ENCODE measurements at regions not wholly inside any gene's neighbourhood (a gene's known extent, or its start where the extent isn't known, plus 50 kb on each side); places are given as distances from the start of the nearest gene placed in this dataset.

DNA sequence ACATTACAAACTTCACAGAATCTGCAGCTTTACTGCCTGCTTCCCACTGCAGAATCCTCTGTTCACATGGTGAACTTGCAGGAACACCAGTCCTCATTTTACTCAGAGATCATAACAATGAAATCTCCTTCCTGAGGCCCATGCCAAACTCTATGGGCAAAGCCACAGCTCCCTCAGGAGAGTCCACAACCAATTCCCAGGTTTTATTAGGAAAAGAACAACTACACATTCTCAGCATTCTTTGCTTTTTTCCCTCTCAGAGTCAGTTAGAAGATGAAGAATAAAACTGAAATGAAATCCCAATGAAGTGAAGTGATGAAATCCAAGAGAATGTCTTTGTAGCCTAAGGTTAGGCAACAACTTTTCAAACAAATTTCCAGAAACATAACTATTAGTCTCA, 233.7 kb downstream of the DSEL start:
- no peak for DNase-seq

DNA sequence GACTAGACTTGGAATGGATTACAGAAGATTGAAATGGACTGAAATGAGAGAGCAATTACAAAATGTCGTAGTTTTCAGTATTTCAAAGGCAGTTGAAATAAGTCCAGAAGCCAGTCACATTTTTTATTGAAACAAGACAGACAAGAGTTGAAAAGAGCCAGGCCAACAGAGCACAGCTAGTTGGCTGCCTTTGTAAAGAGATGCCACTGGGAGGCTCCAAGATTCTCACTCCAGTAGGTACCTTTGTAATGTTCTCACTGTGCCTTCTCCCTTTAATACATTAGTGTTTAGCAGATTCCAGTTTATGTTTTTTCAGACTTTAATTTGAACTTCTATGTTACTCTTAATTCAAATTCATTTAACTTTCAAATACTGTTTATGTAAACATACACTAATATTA, 234.8 kb downstream of the DSEL start:
- no peak for DNase-seq

DNA sequence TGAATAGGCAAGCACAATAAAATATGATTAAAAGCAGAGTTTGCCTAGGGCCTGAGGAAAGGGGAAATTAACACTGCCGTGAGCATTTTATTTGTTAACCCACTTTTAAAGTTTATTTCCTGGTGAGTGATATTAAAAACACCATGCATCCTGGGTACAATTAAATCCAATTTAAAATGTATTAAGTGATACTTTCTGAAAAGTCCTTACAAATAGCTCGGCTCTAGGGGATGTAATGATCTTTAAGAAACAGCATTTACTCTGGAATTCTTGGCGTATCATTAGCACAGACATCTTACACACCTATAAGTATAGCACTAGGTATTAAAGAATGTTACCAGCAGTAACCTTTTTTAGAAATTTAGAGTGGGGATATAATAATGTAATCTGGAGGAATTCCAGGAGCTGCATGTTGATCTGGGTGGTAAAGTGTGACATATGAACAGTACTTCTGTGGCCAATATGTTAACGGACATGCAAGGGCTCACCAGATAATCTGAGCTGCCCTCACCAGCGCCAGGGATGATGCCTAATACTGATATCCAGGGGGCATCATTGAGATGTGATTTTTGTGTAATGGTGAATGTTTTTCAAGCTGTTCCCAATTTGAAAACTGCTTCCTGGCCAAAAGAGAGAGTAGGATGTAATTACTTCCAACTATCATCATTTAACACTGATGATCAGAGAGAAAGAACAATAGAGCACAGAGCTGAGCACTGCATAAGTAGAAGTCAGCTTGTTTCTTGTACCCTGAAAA, 235.9 kb downstream of the DSEL start:
- DNase-seq, result no peak

DNA sequence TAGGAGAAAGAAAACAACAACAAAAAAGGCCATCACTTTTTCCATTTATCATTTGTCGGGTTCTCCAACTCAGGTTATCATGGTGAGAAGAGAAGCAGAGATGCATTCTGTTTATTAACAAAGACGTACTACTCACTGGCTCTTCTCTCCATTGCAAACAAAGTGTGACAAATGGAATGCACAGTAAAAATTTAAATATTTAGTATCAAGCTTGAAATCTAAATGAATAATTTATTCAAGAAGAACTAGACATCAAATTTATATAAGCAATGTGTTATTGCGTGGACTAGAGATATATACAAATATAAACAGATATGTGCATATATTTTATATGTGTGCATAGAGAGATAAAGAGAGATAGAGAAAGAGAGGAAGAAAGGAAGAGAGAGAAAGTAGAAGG, 236.5 kb downstream of the DSEL start:
- no peak for DNase-seq

DNA sequence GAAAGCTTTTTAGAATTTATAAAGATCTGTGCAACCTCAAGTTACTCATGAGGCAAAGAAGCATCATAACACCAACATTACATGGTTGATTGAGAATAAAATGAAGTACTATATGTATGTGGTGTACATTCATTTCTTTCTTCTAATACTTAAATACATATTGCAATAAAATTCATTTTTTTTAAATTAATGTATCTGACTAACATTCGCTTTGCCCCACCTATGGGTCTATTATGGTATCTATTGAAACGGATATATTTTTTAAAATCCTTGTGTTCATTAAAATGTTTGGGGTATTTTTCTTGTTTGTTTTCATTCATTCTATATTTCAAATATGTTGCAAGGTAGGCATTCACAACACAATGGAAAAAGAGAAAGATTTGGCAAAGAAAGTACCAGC, 237.5 kb downstream of the DSEL start:
- DNase-seq, result no peak

DNA sequence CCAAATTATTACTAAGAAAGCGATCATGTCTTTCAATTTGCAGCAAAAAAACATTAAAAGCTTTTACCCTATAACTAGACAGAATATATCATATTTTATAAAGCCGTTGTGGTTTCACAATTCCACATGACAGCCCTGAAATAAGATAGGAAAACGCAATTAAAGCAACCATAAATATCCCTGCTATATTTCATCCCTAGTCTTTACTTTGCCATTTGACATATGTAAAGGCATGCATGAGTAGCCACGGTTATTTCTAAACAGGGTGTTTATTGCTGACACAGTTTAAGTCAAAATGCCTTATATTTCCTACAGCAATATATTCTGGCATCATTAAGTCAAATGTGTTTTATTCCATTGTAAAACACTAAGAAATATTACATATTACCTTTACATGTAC, 239.9 kb downstream of the DSEL start:
- no peak for DNase-seq

DNA sequence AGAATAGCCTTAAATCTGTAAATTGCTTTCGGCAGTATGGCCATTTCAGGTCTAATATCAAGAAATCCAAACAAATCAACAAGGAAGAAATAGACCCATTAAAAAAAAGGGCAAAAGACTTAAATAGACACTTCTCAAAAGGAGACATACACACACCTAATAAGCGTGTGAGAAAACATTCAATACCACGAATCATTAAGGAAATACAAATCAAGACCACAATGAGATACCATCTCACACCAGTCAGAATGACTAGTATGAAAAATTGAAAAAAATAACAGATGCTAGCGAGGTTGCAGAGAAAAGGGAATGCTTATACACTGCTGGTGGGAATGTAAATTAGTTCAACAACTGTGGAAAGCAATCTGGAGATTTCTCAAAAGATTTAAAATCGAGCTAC, 243.2 kb downstream of the DSEL start:
- no peak for DNase-seq

DNA sequence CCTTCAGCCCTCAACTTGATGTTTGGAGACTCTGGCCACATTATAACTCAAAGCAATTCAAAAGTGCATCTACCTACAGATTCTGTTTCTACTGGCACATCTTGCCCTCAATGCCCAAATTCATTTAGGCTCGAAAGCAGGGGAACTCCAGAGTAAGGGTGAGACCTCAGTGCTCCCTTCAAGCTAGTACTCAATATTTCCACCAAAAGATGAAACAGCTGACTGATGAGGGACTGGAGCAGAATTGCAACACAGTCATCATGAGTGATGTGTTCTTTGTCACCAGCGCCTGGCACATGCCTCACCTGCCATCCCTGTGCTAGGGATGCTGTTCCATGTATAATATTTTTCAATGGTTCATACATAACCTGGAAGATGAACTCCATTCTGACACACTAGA, 247.3 kb downstream of the DSEL start:
- no peak for DNase-seq

DNA sequence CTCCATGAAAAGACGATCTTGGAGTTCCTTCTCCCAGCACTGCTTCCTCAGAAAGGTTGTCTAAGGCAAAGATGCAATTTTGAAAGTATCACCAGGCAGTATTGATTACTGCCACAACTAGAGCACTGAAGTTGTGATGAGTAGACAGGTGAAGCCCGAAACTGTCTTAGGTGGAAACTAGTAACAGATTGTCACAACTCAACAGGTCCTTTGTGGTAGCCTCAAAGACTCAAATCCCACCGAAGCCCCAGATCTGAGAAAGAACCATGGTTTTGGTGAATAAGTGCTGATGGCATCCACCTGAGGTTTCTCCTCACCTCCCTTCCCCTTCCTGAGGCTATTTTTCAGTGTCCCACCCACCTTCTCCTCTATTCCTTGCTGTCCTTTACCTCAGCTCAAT, 248.0 kb downstream of the DSEL start:
- DNase-seq, result no peak

DNA sequence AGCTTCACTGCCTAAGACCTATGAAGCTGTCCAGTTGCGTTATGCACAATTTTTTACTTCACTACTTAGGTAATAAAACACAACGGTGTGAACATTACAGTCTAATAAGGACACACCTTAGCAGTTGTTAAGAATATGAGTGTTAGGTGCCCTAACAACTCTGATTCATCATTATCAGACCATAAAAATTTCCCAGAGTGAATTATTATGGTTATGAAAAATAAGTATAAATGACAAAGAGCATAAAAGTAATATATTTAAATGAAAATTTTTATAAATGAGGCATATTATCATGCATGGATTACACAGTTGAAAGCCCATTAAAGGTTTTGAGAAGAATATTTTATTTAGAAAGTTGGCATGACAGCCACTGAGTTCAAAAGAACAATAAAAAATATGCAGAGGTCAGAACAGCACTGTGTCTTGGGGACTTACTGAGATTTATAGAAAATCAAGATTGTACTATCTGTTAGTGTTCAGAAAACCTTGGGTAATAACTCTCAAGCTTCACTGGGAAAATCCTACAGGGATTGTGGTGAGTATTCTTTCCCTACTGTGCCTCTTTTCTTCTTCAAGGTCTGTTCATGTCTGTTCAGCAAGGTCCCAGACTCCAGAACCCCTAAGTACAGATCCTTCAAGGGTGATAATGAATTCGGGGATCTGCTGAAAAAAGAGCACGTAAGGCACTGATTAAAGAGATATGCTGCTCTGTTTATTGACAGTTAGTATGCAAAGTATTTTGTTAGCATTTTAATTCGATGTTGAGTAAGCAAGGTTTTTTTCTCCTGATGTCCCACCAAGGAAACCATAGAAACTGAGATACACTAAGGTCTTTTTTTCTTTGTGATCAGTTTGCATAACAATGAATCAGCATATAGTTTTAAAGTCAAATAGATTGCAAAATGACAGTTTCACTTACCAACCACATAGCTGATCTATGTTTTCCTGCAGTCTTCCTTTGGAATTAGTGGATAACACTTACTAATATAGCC, 250.0 kb downstream of the DSEL start:
- no peak for DNase-seq

DNA sequence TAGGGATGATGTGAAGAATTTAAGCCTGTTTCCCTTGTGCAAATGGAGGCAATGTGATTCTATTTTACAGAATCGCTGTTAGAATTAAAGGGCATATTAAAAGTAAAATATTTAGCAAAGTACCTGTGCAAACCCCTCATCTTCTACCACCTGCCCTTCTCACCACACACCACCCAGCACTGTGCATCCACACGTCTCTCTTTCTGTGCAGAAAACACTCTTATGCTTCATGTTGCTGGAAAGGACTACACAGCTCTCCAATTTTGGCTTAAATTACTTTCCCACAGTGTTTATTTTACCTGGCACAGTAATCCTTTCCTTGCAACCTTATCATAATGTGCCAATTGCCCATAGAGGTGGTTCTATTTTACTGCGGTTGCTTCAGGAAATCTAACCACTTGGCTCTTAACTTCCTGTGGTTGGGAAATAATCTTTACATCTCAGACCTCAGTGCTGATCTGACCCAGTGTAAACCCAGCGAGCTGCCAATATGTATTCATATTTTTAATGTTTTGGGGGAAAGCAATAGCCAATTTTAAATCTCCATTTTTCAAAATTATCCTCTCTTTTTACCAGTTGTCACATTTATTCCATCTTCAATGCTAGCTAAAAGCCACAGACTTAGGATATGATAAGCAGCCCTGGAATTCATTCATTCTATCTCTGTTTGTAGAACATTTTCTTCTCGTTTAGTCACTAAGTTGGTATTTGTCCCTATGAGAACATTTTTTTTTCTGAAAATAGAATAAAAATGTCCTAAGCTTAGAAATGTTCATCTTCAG, 250.9 kb downstream of the DSEL start:
- no peak for DNase-seq

DNA sequence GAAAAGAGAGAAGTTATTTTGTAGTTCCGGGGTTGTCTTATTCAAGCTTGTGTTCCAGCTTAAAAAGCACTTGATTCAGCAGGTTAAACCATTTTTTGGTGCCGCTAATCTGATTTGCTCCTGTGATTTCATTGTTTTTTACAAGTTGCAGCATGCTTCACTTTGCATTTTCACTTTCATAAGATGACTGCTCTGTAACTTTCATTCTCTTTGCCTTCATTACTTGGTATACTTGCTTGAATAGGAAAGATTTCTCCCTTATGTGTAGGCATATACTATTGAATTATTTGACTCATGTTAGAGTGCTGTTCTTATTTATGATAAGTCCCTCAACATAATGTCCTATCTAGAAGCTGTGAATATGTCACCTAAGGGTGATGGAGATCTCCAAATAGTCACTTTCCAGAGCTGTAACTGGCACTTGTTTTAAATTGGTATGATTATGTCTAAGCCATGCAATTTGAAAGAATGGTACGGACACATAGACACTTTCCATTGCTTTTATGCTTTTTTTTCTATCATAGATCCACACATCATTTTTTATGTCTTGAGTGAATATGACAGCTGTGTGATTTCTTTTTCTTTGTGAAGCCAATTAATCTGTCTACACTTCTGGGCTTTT, 254.5 kb downstream of the DSEL start:
- no peak for DNase-seq

DNA sequence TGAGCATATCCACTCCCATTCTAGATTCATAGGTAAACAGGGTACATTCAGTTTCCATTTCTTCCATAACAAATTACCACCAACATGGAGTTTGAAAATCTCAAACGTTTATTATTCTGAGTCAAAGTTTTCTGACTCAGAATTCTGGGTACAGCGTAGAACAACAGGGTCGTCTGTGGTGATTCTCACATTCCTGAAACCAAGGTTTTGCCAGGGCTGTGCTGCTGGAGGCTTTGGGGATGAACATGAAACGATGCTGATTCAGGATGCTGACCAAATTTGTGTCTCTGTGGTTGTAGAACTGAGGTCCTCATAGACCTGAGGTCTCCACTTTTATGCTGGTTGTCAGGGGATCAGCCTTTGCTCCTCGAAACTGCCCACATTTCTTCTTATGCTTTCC, 255.7 kb downstream of the DSEL start:
- no peak for DNase-seq

DNA sequence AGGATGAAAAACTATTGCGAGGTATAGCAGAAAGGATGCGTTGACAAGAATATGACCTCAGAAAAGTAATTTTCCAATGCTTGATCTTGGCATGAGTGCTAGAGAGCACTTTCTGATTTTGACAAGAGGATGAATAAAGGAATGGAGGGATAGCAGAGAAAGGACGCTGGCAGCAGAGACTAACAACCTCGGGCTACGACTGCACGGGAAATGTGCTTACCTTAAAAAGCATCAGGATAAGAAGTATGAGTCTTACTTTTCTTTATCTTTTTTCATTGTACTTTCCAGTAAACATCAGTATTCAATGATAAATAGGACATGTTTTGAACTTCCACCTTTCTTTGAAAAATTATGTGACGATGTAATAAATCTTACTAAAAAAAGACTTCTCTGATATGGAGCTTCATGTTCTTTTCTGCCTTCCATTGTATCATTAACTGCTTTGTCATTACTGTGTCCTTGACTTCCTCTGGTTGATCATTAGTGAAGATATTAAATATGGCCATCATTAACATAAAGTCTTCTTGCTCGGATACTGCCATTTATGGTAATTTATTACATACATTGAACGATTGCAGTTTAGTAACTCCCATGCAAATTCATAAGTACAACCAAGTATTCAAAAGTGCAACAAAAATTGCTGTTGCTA, 265.6 kb downstream of the DSEL start:
- no peak for DNase-seq

DNA sequence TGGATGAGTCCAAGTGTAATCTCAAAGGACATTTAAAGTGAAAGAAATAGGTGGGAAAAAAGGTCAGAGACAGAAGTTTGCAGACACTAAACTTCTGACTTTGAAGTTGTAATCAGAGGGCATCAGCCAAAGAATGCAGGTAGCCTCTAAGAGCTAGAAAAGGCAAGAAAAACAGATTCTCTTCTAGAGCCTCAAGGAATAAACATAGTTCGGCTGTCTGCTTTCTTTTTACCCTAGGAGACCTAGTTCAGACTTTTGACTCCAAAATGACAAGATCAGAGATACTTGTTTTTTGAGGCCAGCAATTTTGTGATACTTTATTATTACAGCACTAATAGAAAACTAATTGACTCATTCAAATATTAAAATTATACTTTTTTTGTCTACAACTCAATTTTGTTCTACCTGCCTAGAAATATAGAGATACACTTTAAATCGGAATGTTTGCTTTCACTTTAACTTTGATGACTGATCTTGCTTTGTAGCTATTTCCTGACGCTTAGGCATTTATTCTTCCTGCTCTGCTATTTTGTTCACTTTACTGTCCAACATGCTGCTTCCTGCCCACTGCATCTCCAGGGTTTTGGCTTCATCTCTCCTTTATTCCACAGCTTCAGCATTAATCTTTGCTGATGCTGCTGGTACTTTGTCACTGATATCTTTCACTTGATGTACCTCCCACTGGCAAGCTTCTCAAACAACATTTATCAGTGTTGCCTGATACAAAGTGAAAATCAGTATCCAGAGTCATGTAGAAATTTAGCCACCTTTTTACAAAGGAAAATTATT, 272.5 kb downstream of the DSEL start:
- DNase-seq, result no peak

DNA sequence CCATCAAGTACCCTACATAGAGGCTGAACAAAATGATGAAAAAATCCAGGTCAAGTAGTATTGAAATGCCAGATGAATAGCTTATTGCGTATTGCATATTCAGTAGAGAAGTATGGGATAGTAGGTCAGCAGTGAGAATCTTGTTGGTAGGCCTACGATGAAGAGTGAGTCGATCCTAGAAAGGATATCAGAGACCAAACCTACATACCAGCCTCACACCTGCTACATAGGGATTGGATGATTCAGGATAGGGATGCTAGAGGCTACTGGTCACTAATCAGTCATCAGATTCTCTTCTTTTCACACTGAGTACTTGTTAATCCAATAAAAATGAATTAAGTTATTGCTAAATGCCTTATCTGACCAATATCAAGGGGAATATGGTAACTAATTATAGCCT, 274.5 kb downstream of the DSEL start:
- no peak for DNase-seq

DNA sequence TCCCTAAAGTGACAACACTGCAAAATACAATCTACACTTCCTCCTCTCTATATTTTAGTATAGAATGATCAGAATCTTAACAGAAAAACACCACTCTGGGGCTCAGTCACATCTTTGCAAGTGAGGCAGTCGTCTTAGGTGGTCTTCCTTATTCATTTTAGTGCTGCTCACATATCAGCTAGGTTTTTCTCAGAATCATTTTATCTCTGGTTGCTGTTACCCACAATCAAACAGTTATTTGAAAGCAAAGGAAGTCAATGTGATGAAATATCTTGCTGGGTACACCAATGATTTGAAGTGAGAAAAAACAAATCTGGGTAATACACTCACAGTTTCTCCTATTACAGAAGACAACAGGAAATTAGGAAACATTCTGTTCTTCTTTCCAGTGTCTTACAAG, 275.2 kb downstream of the DSEL start:
- DNase-seq, result no peak

DNA sequence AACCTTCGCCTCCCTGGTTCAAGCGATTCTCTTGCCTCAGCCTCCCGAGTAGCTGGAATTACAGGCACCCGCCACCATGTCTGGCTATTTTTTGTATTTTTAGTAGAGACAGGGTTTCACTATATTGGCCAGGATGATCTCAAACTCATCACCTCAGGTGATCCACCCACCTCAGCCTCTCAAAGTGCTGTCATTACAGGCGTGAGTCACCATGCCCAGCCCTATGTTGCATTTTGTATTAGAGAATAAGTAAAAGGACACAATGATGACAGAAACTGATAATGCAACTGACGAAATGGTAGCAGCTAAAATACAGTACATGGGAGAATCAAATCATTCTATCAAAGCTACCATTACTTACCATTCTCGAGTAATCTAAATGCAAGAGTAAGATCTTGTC, 276.7 kb downstream of the DSEL start:
- no peak for DNase-seq

DNA sequence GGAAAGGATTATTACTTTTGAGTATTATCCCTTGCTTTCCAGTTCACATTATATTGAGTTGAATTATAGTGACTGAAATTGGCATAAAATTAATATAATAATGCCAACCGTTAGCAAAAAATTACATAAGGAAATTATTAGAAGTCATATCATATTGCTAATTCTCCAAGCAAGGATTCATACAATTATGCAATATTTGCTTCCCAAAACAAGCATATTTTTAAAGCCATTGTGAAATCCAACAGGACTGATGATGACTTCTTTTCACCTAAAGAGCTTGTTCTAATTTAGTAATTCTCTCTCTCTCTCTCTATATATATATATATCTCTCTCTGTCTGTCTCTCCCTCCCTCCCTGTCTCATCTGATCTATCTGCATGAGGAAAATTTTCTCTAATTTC, 283.5 kb downstream of the DSEL start:
- DNase-seq, result no peak

DNA sequence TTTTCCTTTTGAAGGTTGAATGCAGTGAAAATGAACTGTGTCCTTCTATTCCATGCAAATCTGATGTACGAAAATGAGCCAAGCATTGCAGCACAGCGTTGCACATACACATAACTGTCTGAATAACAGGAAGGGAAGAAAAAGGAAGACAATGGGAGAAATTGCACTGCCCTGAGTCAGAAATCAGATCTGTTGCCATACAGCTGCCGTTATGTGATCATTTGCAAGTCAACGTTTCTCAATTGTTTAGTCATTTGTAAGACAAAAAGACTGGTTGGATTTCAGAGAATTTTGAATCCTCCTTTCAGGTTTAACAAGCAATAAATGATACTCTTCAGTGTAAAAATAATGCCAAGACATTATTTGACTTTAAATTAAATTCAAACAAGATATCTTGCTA, 284.1 kb downstream of the DSEL start:
- no peak for DNase-seq

DNA sequence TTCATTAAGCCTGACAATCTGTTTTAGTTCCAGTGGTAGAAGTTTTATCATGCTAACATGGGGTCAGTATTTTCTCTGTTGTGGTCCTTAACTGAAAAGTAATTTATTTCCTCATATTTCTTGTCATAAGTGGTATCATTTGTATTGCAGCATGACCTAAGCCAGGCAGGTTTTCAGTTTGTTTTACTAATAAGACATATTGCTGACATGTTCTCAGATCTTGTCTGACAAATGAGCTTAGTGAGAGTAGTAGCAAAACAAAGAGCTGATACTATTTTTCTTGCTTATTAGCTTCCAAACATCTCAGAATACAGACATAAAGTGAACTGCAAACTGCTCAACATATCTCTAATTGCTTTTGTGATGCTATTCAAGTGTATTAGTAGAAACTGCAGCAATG, 293.6 kb downstream of the DSEL start:
- DNase-seq, result no peak

DNA sequence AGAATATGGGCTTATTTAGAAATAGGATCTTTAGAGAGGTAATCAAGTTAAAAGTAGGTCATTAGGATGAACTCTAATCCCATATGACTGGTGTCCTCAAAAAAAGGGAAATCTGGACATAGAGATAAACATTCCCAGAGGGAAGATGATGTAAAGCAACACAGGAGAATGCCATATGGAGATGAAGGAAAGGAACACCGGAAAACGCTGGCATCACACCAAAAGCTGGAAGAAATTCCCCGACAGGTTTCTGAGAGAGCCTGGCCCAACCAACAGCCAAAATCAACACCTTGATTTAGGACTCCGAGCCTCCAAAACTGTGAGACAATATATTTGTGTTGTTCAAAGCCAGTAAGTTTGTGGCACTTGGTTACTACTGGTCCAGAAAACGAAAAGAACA, 296.7 kb downstream of the DSEL start:
- no peak for DNase-seq
